T follicular helper cell (primary cell): ENCODE measurements at regions not wholly inside any gene's neighbourhood (a gene's known extent, or its start where the extent isn't known, plus 50 kb on each side); places are given as distances from the start of the nearest gene placed in this dataset.

Experiments
- DNase-seq: peaks from one replicate; pipeline ENCODE4 v3.0.0-alpha.2; 2020; ENCODE audit warnings: low read depth

DNA sequence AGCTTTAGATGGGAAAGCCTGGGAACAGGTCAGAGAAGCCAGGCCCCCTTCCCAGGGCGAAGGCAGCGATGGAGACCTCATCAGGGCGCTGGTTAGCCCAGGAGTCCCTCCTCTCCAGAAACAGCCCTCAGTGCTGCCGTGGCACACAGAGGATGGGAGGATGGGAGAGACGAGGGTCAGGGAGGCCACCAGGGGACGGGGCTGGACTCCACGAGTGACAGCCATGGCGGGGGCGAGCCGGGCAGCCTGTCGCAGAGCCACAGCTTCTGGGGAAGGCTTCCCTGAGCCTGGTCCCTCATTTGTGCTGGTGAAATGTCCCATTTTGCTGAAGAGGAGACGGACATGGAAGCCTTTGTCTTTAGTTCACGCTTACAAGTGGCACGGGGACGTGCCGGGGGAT, 1390.5 kb downstream of the TBC1D22A start:
- no peak for DNase-seq

DNA sequence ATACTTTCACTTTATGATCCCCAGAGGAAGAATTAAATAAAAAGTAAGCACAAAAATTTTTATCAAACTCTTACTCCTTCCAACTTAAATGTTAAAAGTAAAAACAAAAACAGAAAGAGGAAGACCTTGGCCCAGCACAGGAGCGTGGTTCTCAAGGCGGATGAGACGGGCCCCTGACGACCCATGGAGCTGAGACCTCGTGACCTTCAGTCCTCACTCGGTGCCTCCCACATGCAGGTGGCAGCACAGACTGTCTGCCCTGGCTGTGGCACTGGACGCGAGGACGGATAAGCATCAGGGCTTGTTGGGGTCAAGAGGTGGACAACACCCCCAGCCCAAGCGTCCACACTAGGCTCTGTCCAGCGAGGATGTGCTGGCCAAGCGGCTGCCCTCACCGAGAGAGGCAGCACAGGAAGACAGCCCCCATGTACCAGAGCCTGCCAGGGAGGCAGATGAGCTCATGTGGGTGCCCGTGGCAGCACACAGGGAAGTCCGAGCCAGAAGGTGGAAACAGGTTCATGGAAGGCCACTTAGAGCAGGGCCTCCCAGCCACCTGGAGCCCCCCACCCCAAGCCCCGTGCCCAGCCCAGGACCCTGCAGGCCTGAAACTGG, 1389.8 kb downstream of the TBC1D22A start:
- no peak for DNase-seq

DNA sequence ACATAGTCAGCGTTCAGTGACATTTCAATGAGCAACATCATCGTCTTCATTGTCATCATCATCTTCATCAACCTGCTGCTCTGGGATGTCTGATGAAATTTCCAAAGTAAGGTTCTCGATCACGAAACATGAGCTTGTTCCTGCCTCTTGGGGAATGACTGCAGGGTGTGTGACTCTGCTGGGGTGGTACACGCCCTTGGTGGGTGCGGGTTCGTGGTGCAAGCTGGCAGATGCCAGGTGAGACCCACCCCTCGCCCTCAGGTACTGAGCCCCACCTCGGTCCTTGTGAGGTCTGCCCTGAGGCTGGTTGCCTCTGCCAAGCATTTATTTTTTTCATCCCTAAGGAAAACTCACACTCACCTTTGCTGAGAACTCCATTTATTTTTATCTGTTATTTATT, 1389.2 kb downstream of the TBC1D22A start:
- DNase-seq, result no peak

DNA sequence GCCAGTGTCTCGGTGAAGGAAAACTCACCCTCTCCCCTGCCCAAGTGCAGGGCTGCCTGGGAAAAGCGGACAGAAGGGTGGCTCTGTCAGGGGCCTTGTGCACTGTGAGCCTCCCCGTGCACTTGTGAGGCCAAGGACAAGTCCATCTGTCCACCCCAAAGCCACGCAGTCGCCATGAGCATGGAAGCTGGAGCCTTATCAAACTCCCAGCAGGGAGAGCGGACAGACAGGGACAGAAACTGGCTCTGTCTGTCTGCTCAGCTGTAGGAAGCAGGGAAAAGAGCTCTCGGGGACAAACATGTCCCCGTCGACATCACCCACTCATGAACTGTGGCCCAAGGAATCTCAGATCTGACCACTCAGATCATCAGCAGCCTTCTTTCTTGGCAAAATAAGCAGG, 1385.4 kb downstream of the TBC1D22A start:
- no peak for DNase-seq

DNA sequence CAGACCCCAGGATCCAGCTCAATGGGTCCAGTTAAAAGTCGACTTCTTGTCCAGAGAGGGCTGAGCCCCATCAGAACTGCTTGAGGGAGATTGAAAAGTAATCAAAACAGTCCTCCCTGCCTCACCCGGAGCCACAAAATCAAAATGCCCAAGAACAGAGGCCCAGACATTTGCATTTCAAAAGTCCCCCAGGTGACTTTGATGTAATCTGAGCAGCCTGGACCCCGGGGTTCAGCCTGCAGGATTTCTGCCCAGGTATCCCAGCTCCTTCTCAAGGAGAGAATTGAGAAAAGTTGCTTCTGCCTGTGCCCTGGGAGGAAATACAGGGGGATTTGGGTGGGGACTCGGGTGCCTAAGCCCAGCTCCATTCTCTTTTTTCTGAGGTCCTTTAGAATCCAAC, 1385.0 kb downstream of the TBC1D22A start:
- DNase-seq, result no peak

DNA sequence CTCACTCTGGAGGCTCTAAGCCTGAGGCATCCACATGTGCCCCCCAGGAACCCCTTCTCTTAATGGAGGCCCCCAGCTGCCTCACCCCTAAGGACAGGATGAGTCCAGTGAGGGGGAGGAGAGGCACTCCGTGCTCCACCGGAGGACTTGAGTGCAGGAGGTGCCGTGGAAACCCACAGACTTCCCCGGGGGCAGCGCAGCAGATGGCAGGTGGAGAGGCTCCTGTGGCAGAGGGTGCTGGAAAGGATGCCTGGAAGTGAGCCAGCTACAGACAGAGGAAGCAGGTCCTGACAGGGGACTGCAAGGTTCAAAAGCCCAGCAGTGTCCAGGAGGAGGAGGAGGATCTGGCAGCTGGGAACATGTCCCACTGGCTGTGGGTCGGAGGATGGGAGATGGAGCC, 1384.0 kb downstream of the TBC1D22A start:
- no peak for DNase-seq

DNA sequence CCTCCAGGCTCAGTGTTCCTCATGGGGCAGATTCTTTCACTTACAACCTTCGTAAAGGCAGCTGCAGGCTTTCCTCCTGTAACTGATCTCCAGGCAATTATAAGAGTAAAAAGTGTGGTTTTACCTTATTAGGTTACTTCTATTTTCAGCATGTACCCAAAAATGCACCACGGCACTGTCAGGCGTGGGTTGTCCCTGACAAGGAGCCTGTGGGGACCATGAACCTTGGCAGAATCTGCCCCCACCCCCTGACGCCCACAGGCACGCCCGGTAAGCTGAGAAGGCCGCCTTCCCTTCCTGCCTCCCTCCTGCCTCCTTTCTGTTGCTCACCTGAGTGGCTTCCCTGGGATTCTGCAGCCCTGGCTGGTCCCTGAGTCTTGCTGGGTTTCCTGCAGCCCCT, 1383.3 kb downstream of the TBC1D22A start:
- DNase-seq, result no peak

DNA sequence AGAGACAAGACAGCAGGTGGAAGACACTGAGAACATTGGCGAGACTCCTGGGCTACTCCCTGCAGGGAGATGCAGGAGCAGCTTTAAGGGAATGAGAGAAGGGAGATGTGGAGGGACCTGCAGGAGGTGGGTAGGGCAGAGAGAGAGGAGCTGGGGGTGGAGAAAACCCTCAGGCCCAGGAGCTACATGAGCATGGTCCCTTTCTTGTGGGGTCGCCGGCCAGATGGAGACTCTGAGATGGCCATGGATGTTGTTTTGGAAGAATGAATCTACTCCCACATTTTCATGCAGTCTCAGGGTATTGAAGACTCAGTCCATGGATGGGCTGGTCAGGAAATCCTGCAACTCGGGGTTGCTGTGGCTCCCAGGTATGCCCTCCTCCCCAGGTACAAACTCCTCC, 1381.9 kb downstream of the TBC1D22A start:
- DNase-seq, result no peak

DNA sequence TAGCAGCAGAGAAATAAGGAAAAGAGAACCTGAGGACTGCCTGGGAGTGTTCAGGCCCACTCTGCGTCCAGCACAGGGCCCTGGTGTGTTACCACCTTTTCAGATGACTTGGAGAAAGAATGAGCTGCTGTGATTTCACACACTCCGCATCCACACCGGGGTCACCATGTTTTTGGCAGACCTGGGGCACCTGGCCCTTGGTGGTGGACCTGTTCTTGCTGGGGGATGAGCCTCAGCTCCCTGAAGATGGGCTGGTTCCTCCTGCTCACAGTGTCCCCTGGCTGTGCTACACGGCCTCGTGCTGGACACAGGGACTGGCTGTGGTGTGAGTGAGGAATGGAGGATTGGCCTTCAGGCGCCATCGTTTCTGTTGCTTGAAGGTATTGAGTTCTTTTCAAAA, 1381.4 kb downstream of the TBC1D22A start:
- DNase-seq, result no peak

DNA sequence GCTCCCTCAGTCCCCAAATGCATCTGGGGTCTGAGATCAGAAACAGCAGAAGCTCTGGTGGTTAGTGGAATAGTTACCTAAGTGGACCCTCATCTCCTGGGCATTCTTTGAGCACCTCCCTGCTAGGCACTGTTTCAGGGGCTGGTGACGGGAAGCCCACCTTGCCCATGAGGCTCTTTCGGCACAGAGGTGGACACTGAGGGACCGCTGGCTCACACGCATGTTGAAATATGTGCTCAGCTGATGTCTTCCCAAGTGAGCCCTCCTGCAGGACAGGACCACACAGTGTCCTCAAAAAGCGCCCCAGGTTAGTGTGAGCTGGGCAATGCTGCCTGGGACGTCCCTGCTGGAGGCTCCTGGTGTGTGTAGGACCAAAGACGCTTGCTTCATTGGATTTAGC, 1379.9 kb downstream of the TBC1D22A start:
- no peak for DNase-seq

DNA sequence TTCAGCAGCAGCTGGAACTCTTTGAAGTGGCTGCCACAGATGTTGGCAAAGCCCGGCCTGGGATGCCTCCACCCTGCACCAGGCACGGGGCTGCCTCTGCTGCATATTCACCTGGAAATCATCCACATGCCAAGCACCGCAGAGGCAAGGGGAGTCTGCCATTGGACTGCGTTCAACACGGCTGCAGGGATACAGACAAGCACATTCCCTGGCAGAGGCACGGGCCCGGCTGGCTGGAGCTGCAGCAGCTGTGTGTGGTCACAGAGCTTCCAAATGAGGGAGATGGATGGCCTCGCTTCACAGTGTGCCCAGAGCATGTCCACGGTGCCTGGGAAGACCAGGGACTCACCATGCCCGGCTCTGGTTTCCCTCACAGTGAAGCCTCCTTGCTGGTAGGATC, 1378.9 kb downstream of the TBC1D22A start:
- no peak for DNase-seq

DNA sequence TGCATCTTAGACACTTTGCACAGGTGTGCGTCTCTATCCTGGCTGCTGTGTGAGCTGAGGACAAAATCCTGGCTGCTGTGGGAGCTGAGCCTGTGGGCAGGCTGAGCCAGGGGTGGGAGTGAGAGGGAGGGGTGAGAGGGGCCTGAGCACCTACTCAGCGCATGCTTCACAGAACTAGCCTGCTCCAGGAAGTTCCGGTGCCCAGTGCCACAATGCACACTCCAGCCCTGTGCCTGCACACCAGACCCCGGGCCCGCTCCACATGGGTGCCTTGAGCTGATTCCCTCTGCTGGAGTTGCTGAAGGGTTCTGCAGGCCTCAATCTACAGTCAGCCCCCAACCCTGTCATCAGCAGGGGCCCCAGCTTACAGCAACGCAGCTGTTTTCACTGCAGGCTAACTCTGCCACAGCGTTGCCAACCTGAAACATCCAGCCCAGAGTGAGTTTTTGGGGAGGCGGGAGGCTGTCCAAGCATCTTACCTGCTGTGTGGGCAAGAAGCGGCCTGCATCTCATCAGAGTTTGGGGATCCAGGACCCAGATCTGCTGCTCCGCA, 1377.9 kb downstream of the TBC1D22A start:
- no peak for DNase-seq

DNA sequence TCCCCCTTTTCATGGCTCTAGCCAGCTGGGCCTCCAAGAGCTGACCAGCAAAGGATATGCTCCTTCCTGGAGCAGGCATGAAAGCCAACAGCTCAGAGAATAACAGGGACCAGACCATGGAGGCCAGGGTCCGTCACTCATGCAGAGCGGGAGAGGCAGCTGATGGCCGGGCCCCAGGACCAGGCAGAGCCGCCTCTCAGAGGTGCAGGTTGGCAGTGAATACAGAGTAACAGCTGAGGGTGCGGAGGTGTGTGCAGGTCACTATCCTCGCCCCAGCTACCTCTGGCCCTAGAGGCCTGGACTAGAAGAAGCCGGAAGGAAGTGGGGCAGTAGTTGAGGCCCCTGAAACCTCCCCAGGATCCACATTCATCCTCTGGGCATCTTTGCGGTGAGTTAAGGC, 1377.3 kb downstream of the TBC1D22A start:
- no peak for DNase-seq

DNA sequence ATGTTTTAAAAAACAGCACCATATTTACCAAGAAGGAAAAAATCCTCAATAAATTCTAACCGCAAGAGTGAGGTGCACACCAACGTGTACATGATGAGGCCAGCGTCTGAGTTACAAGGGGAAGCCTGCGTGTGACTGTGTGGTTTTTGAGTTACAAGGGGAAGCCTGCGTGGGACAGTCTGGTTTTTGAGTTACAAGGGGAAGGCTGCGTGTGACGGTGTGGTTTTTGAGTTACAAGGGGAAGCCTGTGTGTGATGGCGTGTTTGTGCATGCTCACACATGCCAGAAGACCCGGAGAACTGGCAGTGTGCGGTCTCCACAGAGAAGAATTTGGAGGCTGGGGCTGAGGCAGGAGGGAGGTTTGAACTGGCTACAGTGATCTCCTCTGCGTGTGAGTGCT, 1376.4 kb downstream of the TBC1D22A start:
- no peak for DNase-seq

DNA sequence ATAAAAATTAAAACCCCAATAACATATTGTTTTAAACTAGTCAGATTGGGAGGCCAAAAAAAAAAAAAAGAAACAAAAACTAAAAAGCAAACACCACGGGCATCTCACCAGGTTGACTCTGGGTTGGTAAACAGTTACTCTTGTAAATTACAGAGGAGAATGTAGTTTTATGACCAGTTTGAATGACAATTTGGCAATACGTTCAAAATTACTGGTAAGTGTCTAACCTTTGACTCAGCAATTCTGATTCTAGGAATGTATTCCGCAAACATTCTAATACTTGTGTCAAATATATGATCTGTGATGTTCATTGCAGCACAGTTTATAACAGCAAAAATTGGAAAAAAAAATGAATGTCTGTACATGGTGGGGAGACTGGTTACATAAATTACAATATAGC, 1376.0 kb downstream of the TBC1D22A start:
- DNase-seq, result no peak

DNA sequence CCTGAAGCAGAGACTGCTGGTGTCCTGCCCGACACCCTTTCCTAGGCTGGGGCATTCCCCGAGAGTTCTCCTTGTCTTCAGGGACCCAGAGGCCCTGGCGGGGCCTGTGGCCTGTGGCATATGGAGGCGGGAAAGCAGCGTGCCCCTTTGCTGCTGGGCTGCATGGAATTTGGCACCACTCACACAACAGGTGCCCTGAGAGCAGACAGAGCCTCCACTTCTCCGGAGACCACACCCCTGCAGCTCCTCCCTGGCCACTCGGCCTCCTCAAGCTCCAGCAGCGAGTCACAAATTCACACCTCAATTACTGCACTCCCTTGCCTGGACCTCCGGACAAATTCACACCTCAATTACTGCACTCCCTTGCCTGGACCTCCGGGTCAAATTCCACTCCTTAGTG, 1375.2 kb downstream of the TBC1D22A start:
- no peak for DNase-seq

DNA sequence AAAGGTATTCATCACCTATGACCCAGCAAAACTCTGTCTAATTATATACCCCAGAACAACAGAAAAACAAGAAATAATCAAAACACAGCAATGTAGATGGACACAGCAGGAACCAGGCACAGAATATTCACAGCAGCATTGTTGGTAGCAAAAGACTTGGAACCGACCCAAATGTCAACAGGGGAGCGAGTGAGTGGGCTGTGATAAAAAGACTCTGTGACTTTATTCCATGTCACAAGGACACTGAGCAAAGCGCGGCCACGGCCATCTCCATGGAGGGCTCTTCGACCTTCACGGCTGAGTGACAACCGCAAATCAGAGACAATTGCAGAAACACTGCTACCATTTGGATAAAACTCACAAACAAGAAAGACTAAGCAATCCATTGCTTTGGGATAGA, 1373.1 kb downstream of the TBC1D22A start:
- DNase-seq, result no peak

DNA sequence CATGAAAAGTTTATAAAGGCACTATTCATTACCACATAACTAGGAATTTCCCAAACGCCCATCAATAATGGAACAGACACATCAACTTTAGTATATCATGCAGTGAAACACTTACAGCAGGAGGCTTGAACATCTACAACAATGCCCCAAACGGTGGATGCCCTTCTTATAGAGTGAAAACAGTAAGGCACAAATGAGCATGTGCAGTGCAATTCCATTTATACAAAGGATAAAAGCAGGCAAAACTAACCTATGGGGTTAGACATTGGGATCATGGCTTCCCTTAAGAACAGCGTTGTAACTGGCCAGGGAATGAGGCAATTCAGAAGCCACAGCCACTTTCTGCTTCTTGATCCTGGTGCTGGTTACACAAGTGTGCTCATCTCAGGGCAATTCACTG, 1363.0 kb downstream of the TBC1D22A start:
- DNase-seq, result no peak

DNA sequence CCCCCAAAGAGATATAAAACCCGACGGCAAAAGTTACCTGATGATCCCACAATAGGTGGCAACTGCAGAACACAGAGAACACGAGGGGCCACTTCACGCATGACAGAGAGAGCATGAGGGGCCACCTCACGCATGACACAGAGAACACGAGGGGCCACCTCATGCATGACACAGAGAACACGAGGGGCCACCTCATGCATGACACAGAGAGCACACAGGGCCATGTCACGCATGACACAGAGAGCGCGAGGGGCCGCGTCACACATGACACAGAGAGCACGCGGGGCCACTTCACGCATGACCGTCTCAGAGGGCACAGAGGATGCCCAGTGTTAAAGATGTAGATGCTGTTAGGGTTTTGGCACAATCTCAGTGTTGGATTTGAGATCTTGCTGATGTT, 1359.5 kb downstream of the TBC1D22A start:
- DNase-seq, result no peak

DNA sequence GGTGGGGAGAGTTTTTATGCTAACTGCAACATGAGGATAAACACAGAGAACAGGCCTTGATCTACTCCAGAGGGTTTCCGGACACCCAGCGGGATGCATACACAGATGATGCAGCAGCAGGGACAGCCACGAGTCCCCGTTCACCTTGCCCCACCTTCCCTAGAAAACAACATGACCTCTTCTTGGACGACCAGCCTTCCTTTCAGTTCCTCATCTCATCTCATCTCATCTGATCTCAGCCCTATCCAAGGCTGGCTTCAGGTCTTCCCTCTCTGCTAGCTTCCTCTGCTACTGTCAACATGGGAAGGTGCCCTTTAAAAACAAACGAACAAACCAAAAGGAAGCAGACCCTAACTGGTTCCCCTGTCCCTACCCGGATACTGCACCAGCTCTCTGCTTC, 1356.2 kb downstream of the TBC1D22A start:
- no peak for DNase-seq

DNA sequence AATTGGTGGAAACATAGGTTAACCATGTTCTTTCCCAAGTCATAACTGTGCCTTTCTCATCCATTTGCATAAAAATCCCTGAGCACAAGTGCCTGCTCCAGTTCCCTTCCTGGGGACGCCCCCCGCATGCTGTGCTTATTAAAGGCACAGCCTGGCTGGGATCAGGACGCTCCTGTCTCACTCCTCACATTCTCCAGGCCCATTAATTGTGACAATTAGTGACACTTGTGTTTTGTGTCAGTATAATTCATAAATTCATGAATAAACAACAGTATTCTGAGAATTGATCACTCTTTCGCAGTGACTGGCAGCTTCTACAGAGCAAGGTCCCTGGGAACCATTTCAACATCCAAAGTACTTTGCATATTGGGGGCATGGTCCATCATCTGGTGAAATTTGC, 1354.4 kb downstream of the TBC1D22A start:
- DNase-seq, result no peak

DNA sequence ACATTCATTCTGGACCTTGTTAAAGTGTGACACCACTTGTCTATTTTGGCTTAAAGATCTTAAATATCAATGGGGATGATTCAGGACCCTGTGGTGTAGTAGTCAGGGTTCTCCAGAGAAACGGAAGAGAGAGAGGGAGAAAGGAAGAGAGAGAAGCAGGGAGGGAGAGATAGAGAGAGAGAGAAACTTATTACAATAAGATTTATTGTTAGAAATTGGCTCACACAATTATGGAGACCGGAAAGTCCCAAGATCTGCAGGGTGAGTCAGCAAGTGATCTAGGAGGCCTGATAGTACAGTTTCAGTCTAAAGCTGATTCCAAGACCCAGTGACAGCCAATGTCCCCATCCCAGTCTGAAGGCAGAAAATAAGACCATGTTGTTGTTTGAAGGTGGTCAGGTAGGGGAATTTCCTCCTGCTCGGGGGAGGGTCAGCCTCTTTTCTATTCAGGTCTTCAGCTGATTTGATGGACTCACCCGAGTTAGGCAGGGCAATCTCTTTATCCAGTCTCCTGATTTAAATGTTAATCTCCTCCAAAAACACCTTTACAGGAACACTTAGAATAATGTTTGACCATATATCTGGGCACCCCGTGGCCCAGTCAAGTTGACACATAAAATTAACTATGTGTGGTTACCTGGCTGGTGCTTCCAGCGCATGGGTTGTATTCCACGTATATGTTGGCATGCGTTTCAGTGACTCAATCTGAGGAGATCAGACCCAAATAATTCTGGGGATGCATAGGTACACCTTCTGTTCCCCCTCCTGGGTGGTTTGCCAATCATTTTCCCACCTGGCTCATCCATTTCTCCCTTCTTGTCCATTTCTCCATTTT, 1350.5 kb downstream of the TBC1D22A start:
- DNase-seq, result no peak

DNA sequence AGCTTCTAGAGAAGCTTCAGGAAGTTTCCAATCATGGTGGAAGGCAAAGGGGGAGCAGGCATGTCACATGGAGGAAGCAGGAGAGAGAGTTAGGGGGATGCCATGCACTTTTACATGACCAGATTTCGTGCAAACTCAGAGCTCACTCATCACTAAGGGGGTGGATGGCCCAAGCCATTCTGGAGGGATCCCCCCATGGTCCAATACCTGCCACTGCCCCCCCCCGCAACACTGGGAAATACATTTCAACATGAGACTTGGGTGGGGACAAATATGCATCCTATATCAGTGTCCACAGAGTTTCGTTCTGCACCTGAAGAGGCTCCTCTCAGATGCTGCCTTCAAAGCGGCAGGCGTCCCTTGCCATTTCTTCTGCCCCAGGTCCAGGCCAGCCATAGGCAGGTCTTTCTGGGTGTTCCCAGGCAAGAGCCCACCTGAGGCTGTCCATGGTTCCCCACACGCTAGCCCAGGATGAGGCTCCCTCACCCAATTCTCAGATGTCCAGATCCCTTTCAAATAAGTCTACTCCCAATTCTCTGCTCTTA, 1344.3 kb downstream of the TBC1D22A start:
- DNase-seq, result no peak
